GM10266 (cell line): ENCODE measurements at regions not wholly inside any gene's neighbourhood (a gene's known extent, or its start where the extent isn't known, plus 50 kb on each side); places are given as distances from the start of the nearest gene placed in this dataset.

ENCODE experiments used
- DNase-seq: peaks from one replicate; pipeline ENCODE4 v3.0.0; 2012; ENCODE audit errors: extremely low spot score
- TF ChIP-seq, protein P1 (sequence below): IDR thresholded peaks from 2 replicates; pipeline ENCODE4 v1.5.1; 2012; ENCODE audit warnings: mild to moderate bottlenecking, low read depth; ENCODE audit not compliant: control insufficient read depth, insufficient read depth; ENCODE audit errors: missing control alignments

DNA sequence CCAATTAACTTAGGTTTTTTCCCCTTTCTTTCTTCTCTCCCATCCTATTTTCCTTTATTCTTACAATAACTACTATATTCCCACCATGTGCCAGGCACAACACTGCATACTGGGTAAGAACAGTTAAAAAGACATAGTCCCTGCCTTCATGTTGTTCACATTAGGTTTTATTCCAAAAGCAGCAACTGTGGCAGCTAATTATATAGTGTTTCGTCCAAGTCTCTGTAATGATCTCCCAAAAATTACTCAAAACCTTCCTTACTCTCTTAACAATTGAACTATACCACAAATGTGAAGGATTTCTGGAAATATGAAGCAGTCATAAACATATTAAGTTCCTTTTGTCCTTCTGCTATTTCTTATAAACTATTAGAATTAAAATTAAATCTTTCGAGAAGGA lies 184.1 kb upstream of the C11orf58 start:
- no peak for DNase-seq
- TF ChIP-seq, protein P1, sequence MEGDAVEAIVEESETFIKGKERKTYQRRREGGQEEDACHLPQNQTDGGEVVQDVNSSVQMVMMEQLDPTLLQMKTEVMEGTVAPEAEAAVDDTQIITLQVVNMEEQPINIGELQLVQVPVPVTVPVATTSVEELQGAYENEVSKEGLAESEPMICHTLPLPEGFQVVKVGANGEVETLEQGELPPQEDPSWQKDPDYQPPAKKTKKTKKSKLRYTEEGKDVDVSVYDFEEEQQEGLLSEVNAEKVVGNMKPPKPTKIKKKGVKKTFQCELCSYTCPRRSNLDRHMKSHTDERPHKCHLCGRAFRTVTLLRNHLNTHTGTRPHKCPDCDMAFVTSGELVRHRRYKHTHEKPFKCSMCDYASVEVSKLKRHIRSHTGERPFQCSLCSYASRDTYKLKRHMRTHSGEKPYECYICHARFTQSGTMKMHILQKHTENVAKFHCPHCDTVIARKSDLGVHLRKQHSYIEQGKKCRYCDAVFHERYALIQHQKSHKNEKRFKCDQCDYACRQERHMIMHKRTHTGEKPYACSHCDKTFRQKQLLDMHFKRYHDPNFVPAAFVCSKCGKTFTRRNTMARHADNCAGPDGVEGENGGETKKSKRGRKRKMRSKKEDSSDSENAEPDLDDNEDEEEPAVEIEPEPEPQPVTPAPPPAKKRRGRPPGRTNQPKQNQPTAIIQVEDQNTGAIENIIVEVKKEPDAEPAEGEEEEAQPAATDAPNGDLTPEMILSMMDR, result no peak

DNA sequence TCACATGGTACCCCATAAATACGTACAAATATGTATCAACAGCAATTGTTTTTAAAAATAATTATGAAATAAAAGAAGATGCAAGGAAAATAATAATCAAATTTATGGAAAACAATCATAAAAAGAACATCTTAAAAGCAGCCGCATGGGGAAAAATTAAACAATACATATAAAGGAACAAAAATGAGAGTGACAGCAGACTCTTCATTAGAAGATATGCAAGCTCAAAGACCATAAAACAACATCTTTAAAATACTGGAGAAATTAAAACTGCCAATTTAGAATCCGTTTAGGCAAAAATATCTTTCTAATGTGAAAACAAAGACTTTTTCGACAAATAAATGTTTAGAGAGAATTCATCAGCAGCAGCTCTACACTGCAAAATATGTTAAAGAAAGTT lies 190.6 kb upstream of the C11orf58 start:
- no peak for DNase-seq
- TF ChIP-seq, protein P1, result no peak

DNA sequence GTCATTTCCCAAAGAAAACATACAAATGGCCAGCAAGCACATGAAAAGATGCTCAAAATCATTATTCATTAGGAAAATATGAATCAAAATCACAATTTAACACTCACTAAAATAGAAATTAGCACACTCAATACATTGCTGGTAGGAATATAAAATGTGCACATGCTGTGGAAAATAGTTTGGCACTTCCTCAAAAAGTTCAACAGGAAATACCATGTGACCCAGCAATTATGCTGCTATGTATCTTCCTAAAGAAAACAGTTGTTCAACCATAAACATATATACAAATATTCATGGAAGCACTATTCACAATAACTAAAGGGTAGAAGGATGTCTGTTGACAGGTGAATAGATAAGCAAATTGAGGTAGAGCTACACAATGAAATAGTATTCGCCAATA lies 187.3 kb upstream of the SOX6 start:
- TF ChIP-seq, protein P1, result no peak

DNA sequence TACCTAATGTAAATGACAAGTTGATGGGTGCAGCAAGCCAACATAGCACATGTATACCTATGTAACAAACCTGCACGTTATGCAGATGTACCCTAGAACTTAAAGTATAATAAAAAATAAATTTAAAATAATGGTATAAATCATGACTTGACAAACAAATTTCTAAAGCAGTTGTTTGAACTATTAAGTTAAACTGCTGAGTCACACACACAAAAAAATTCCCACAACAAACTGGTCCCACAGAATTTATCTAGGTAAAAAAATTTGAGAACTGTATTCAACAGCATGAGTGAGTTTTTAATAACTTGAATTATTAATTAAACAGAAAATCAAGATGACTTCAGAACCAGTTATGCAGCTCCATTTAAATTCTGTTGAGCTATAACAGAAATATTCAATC lies 186.0 kb upstream of the SOX6 start:
- TF ChIP-seq, protein P1, result no peak
- DNase-seq, result no peak

More for the DNA sequence above, 187.3 kb upstream of the SOX6 start:
- no peak for DNase-seq

DNA sequence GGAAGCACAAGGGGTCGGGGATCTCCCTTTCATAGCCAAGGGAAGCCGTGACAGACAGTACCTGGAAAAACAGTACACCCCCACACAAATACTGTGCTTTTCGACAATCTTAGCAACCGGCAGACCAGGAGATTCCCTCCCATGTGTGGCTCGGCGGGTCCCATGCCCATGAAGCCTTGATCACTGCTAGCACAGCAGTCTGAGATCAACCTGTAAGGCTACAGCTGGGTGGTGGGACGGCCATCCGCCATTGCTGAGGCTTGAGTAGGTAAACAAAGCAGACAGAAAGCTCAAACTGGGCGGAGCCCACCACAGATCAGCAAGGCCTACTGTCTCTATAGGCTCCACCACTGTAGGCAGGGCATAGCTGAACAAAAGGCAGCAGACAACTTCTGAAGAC lies 180.2 kb upstream of the SOX6 start:
- no peak for DNase-seq

DNA sequence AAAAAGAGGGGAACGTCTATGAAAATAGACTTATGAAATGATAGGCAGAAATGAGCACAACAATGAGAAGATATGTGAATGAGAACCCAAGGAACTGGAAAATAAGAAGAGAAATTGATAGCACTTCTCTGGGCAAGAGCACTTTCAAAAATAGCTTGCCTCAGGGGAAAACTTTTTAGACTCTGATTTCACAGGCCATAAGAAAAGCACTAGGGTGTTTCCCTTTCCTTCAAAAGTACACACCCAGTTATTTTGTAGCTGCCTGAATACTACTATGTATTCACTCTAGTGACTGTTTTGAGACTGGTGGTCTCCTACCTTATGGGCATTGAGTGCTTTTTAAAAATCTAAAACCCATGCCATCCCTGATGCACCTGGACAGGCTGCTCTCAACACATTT lies 172.3 kb upstream of the SOX6 start:
- no peak for DNase-seq
- TF ChIP-seq, protein P1, result no peak

More for the DNA sequence above, 180.2 kb upstream of the SOX6 start:
- TF ChIP-seq, protein P1, result no peak

DNA sequence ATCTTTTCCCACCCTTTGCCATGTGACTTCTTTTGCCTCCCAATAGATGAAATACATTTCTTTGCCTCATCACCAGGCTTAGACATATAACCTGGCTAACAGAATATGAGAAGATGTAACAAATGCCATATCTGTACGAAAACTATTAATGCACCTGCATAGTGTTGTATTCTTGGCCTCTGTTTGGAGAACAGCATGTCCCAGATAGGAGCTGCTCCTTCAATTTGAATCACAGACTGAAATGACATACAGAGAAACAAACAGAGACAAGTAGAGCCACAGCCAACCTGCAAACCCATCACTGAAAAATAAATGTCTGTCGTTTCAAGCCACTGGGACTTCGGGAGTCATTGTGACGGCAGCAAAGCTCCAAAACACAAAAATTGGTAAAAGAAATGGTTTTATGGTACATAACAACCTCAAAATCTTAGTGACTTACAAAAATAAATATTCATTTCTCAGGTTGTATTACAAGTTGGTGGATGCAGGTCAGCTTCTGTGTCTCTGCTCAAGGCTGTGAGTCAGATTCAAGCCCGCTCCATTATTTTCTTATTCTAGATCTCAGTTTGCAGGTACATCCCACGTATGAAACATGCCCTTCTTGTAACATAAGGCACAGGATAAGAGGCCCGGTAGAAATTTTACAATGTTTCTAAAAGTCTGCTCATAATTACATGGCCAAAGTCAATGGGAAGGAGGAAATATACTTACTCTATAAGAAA lies 171.3 kb upstream of the SOX6 start:
- no peak for DNase-seq
- TF ChIP-seq, protein P1, result no peak
